Mucosa of gallbladder (tissue), 1 donor: ENCODE measurements at regions not wholly inside any gene's neighbourhood (a gene's known extent, or its start where the extent isn't known, plus 50 kb on each side); places are given as distances from the start of the nearest gene placed in this dataset.
A peak's percentile ranks its signal among the peaks of the same experiment; 100 is the strongest.
"Not testable (repeated sequence)": the region's sequence is repeated elsewhere in the genome, so short reads cannot be mapped to it uniquely, and the experiment has no call there.

Experiments
- DNase-seq: peaks from one replicate; pipeline ENCODE4 v3.0.0-alpha.2; 2020; ENCODE audit warnings: low spot score
- donor health status: DM: no; HTN: no; CAD: no.

DNA sequence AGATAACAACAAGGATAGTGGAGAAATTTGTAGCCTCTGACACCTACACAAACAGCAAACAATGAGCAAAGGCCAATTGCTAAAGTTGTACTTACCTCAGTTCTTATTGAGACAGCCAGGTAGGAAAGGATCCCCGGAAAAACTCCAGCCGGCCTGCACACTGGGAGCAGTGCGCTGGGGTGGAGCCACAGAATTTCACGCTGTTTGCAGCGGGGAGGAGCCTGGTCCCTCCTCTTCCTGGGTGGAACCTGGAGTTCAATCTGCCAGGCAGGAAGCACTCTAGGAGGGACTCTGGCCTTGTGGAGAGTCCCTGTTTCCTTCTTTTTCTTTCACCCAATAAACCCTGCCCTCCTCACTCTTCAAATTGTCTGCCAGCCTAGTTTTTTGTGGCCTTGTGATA lies 382.6 kb upstream of the TGIF2LX start:
- DNase-seq = not testable (repeated sequence)

DNA sequence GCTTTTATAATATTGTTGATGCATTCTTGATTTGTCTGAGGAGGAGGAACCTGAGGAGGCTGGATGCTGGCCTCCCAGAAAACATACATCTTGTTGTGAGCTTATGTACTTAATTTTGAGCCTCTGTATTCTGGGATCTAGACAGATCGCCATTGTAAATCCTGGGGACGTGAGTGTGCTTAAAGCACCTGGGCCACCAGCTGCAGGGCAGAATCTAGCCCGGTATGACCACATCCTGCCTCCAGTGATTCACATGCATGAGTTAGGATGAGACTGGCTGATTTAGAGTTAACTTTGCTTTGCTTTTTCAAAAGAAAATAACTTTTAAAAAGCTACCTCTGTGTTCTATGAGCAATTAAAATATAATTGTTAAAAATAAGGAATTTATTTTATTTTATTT lies 364.6 kb upstream of the TGIF2LX start:
- DNase-seq = not testable (repeated sequence)

DNA sequence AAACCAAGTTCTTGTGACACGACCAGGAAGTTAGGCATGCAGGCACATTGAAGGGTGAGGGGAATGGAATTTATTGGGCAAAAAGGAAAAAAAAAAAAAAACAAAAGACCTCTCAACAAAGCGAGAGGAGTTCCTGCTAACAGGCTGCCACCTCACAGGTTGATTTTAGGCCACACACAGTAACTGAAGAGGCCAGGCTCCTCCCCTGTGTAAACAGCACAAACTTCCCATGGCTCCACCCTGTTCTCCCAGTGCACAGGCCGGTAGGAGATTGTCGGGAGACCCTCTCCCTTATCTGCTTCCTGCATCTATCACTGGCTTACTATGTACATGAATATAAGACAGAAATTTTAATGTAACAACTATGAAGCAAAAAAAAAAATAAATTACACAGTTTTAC lies 359.6 kb upstream of the TGIF2LX start:
- DNase-seq = not testable (repeated sequence)

DNA sequence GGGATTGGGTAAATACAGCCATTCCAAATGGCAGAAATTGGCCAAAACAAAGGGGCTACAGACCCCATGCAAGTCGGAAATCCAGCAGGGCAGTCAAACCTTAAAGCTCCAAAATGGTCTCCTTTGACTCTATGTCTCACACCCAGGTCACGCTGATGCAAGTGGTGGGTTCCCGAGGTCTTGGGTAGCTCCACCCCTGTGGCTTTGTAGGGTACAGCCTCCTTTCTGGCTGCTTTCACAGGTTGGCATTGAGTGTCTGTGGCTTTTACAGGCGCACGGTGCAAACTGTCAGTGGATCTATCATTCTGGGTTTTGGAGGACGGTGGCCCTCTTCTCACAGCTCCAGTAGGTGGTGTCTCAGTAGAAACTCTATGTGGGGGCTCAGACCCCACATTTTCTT lies 358.6 kb upstream of the TGIF2LX start:
- DNase-seq = not testable (repeated sequence)

DNA sequence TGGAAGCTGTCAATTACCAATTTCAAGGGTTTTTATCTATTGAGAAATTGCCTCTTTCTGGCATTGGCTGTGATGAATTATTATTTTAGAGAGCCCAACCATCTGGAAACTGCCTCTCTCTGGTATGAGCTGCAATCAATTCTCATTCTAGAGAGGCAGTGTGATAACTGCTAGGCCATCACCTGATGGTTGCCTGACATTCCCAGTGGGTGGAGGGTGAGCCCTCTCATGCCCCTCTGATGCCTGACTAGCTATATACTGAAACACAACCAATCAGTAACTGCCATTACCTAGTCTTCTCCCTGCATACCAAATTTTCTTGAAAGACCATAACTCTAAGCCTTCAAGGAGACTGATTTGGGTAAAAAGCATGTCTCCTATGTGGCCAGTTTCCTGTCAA lies 353.9 kb upstream of the TGIF2LX start:
- not testable (repeated sequence) for DNase-seq

GRCh38 chrX:89581868-89582267 lies 339.8 kb upstream of the TGIF2LX start:
- not testable (repeated sequence) for DNase-seq

- not testable (repeated sequence) for DNase-seq
Measured at GRCh38 chrX:89631858-89632257, 289.9 kb upstream of the TGIF2LX start.

GRCh38 chrX:89635887-89636286 lies 285.8 kb upstream of the TGIF2LX start:
- not testable (repeated sequence) for DNase-seq

DNA sequence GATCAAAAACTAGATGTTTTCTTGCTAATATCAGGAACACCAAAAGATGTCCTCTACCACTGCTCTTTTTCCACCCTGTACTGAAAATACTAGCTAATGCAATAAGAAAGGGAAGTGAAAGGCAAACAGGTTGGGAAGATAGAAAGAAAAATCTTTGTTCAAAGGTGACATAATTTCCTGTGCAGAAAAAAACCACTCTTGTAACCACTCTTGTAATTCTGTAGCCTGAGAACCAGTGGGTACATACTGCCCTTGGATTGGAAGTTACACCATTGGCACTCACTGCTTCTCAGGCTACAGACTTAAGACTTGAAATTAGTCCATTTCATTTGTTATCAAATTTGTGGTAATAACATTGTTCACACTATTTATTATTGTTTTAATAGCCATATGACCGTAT lies 263.0 kb upstream of the TGIF2LX start:
- not testable (repeated sequence) for DNase-seq

- DNase-seq = not testable (repeated sequence)
Measured at GRCh38 chrX:89706481-89706880, 215.2 kb upstream of the TGIF2LX start.

DNA sequence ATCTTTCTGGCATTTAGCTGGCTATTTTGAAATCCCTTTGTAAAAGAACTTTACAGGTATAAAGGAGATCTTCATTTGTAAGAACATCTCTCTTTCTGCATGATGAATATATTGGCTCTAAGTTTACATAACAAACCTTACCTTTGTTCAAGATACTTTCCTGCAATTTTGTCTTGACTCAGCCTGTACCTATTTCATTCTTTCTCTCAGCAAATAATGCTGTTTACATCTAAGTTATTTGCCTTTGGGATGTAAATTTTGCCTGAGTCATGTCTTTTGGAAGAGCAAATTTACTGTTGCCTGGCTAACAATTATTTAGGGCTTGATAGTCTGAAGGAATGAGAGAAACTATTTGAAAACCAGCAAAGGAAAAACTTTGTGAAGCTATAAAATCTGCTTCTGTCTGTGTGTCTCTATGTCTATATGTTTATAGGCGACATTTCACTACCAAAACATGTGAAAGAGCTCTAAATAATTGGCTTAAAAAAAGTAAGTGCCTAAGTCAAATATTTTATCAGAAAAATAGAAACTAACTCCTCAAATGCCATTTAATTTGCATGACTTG lies 214.3 kb upstream of the TGIF2LX start:
- DNase-seq = not testable (repeated sequence)

- DNase-seq = not testable (repeated sequence)
Measured at GRCh38 chrX:89734367-89734766, 187.3 kb upstream of the TGIF2LX start.

- not testable (repeated sequence) for DNase-seq
Measured at GRCh38 chrX:89756466-89756865, 165.2 kb upstream of the TGIF2LX start.

- DNase-seq = not testable (repeated sequence)
Measured at GRCh38 chrX:89757767-89758166, 163.9 kb upstream of the TGIF2LX start.

DNA sequence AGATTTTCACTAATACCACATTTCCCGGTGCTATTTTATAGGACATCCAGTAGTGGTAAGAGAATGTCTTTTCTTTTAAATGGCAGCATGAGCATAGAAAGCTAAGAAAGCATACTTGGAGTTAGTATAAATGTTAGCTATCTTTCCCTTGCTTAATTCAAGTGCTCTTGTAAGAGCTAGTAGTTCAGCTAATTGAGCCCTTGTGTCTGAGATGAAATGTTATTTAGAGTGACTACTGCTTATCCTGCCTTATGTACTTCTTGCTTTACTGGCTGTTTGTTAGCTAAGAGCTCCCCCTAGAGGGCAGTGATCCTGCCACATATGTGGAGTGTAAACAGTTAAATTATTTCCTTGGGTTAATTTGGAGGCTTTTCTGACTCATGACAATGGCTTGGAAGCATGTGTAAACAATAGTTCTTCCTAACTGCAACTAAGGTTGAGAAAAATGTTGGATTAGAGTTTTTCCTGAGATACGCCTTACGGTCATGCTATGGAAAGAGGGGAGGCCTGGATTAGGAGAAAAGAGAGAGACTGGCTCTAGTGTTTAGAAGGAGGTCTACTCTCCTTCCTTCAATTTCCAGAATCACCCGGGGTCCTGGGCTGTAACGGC lies 162.5 kb upstream of the TGIF2LX start:
- DNase-seq = not testable (repeated sequence)

DNA sequence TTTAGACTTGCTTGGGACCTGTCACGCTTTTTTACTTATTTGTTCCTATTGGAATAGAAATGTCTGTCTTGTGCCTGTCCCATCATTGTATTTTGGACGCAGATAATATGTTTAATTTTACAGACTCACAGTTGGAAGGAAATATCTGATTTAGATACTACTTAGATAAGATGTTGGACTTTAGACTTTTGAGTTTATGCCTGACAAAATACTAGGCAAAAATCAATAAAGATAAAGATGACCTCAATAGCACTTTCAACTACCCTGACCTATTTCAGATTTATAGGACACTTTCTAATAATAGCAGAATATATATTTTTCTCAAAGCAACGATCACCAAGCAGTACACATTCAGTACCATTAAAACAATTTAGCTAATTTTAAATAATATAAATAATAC lies 150.1 kb upstream of the TGIF2LX start:
- DNase-seq = not testable (repeated sequence)

GRCh38 chrX:89811440-89811839 lies 110.3 kb upstream of the TGIF2LX start:
- DNase-seq = not testable (repeated sequence)

GRCh38 chrX:89839723-89840122 lies 82.0 kb upstream of the TGIF2LX start:
- not testable (repeated sequence) for DNase-seq

DNA sequence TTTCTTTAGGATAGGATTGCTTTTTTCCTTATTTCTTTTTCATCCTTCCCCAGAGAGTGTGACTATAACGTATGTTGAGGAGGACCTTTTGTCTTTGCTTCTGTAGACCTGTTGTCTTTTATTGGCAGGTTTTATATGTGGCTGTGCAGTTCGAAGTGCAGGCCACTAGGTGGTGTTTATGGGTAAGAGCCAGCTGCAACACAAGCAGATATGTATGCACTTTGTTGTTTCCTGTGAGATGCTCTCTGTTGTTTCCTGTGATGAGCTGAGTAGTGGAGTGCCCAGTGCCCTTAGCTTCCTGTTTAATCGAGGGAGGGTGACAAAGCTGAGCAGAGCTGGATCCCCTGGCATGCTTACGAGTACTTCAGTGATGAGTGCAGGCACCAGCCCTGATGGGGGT lies 50.0 kb upstream of the TGIF2LX start:
- peak; percentile 19 for DNase-seq
